PC-3 (cell line): ENCODE measurements at regions not wholly inside any gene's neighbourhood (a gene's known extent, or its start where the extent isn't known, plus 50 kb on each side); places are given as distances from the start of the nearest gene placed in this dataset.

ENCODE experiments used
- ATAC-seq: fragments of 200-7000 bp; cut with Tn5 transposase; 2 replicates; pipeline ENCODE4 v1.9.1; 2020; ENCODE audit warnings: mild to moderate bottlenecking, moderate library complexity
- BruUV-seq: library from RNA; stranded (reverse); fragments of 400-500 nt; replicated peaks from 2 replicates; lab custom pipeline; 2021; lab: Mats Ljungman, UMichigan
- CTCF ChIA-PET: fragments of 300-600 bp; sonication (Branson Sonifier 250); formaldehyde crosslinking; loops from one replicate; lab custom pipeline; 2022; ENCODE audit warnings: antibody characterized with exemption; lab: Charles Lee
- POLR2A ChIA-PET: fragments of 300-600 bp; sonication (Branson Sonifier 250); formaldehyde crosslinking; loops from one replicate; lab custom pipeline; 2022; ENCODE audit warnings: antibody characterized with exemption; ENCODE audit not compliant: unreplicated experiment; lab: Charles Lee
- DNase-seq: peaks from one replicate; pipeline ENCODE4 v3.0.0-alpha.2; 2015
- H2AFZ ChIP-seq: fragments of 300-600 bp; sonication (generic); 2 replicates; pipeline ENCODE4 v1.6.0; 2016; ENCODE audit warnings: antibody characterized with exemption, low read length
- H3F3A ChIP-seq: fragments of 300-600 bp; sonication (generic); one replicate; pipeline ENCODE4 v1.6.0; 2017; ENCODE audit warnings: antibody characterized with exemption, low read length, control low read depth, mild to moderate bottlenecking; ENCODE audit not compliant: unreplicated experiment
- H3K27ac ChIP-seq: fragments of 300-600 bp; sonication (generic); 2 replicates; pipeline ENCODE4 v1.5.1; 2016; ENCODE audit warnings: mild to moderate bottlenecking, low read length
- H3K27me3 ChIP-seq: fragments of 300-600 bp; sonication (generic); 2 replicates; pipeline ENCODE4 v1.6.1; 2016; ENCODE audit warnings: low read length, mixed read lengths
- H3K36me3 ChIP-seq: fragments of 300-600 bp; sonication (generic); 2 replicates; pipeline ENCODE4 v1.6.1; 2016; ENCODE audit warnings: low read depth, mixed run types, low read length, mixed read lengths
- H3K4me1 ChIP-seq: fragments of 300-600 bp; sonication (generic); 2 replicates; pipeline ENCODE4 v1.5.1; 2016; ENCODE audit warnings: low read length; ENCODE audit not compliant: insufficient read depth
- H3K4me2 ChIP-seq: fragments of 300-600 bp; sonication (generic); 2 replicates; pipeline ENCODE4 v1.6.0; 2016; ENCODE audit warnings: low read length
- H3K4me3 ChIP-seq: fragments of 300-600 bp; sonication (generic); 2 replicates; pipeline ENCODE4 v1.5.1; 2016; ENCODE audit warnings: mild to moderate bottlenecking, low read length, mixed read lengths
- H3K79me2 ChIP-seq: fragments of 300-600 bp; sonication (generic); 2 replicates; pipeline ENCODE4 v1.6.1; 2017; ENCODE audit warnings: low read length, mixed read lengths
- H3K9ac ChIP-seq: fragments of 300-600 bp; sonication (generic); 2 replicates; pipeline ENCODE4 v1.6.0; 2016; ENCODE audit warnings: mild to moderate bottlenecking, low read length
- H3K9me2 ChIP-seq: fragments of 300-600 bp; sonication (generic); replicated peaks from 2 replicates; pipeline ENCODE4 v1.6.1; 2016; ENCODE audit warnings: mixed run types, low read length, mixed read lengths
- H3K9me3 ChIP-seq: fragments of 300-600 bp; sonication (generic); 2 replicates; pipeline ENCODE4 v1.6.1; 2016; ENCODE audit warnings: low read length, mixed read lengths
- H4K20me1 ChIP-seq: fragments of 300-600 bp; sonication (generic); 2 replicates; pipeline ENCODE4 v1.6.1; 2016; ENCODE audit warnings: low read length, mixed read lengths
- EZH2 ChIP-seq: fragments of 300-600 bp; sonication (generic); IDR thresholded peaks from one replicate; pipeline ENCODE4 v1.6.1; 2017; ENCODE audit warnings: antibody characterized with exemption, mild to moderate bottlenecking, low read length; ENCODE audit not compliant: unreplicated experiment
- EZH2phosphoT487 ChIP-seq: fragments of 300-600 bp; sonication (generic); IDR thresholded peaks from 2 replicates; pipeline ENCODE4 v1.6.1; 2018; ENCODE audit warnings: mild to moderate bottlenecking, antibody characterized with exemption, low read length, borderline replicate concordance
- intact Hi-C: fragments of 100-400 bp; cut with micrococcal nuclease; formaldehyde crosslinking; loops from 2 replicates; pipeline ENCODE4 v1.9.0; 2023
- TF ChIP-seq, protein P1 (sequence below): fragments of 300-600 bp; sonication (generic); conservative IDR thresholded peaks from 2 replicates; pipeline ENCODE4 v1.5.1; 2017; ENCODE audit warnings: antibody characterized with exemption, low read depth, mild to moderate bottlenecking, low read length

DNA sequence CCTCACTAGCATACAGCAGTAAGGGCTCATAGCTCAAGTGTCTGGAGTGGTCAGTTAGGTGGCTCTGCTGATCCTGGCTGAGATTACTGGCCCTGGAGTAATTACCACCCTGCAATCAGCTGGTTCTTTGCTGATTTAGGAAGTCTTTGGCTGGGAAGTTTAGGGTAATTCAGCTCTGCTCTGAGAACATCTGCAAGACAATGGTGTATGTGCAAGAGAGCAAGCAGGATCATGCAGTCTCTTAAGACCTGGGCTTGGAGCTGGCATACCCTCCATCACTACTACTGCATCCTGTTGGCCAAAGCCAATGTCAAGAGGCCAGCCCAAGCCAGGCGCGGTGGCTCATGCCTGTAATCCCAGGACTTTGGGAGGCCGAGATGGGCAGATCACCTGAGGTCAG lies 159.0 kb downstream of the NDUFA12 start:
- no TSS peak for BruUV-seq
- H3K4me2 ChIP-seq, result no peak overlapping the region
- no peak for DNase-seq
- H3K9ac ChIP-seq, result no peak overlapping the region
- CTCF ChIA-PET, result no interaction called here
- no peaks in the 10 kb centered on the region for H3K79me2 ChIP-seq
- intact Hi-C loops, result no loop called here
- ATAC-seq, result no peak
- no peaks in the 10 kb centered on the region for H3K9me3 ChIP-seq
- no peaks in the 10 kb centered on the region for H4K20me1 ChIP-seq
- H3K4me1 ChIP-seq, result no peaks in the 10 kb centered on the region
- H3K9me2 ChIP-seq, result no peaks in the 10 kb centered on the region
- POLR2A ChIA-PET, result no interaction called here
- no peak overlapping the region for H3K4me3 ChIP-seq
- no peaks in the 10 kb centered on the region for H3K36me3 ChIP-seq
- no peak overlapping the region for H2AFZ ChIP-seq
- no peak overlapping the region for H3K27ac ChIP-seq
- no peaks in the 10 kb centered on the region for H3F3A ChIP-seq
- peaks cover 24% of the 10 kb centered on the region; the same call in 1 of the 2 replicates for H3K27me3 ChIP-seq
- TF ChIP-seq EZH2, result no peak
- no peak for TF ChIP-seq EZH2phosphoT487
- TF ChIP-seq, protein P1, sequence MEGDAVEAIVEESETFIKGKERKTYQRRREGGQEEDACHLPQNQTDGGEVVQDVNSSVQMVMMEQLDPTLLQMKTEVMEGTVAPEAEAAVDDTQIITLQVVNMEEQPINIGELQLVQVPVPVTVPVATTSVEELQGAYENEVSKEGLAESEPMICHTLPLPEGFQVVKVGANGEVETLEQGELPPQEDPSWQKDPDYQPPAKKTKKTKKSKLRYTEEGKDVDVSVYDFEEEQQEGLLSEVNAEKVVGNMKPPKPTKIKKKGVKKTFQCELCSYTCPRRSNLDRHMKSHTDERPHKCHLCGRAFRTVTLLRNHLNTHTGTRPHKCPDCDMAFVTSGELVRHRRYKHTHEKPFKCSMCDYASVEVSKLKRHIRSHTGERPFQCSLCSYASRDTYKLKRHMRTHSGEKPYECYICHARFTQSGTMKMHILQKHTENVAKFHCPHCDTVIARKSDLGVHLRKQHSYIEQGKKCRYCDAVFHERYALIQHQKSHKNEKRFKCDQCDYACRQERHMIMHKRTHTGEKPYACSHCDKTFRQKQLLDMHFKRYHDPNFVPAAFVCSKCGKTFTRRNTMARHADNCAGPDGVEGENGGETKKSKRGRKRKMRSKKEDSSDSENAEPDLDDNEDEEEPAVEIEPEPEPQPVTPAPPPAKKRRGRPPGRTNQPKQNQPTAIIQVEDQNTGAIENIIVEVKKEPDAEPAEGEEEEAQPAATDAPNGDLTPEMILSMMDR, result no peak

DNA sequence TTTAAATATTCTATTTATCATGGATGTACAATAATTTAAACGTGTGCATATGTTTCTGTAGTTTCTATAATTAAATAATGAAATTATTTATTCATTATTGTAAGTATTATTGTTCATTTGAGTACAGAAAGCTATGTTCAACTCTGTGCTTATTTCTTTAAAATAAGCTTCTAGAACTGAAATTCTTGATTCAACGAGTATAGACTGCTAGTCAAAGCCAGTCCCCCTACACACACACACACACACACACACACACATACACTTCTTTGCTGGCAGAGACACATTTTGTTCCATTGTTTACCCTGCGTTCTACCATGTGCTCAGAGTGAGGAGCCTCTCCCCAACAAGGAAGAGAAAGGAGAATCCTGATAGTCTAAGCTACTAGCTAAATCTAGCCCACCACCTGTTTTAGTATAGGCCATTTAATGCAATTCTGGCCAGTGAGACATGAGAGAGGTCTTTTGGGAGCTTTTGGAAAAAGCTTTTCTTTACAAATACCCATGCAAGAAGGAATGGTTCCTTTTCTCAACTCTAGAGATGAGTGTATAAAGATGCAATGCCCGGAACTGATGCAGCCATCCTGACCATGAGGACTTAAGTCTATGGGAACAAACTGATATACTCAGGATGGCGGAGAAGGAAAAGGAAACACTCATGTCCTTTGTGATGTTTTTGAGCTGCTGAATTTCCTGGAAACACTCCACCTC lies 161.4 kb downstream of the NDUFA12 start:
- H2AFZ ChIP-seq, result no peak overlapping the region
- H3K36me3 ChIP-seq, result no peaks in the 10 kb centered on the region
- H3K79me2 ChIP-seq, result no peaks in the 10 kb centered on the region
- no peaks in the 10 kb centered on the region for H3F3A ChIP-seq
- no peaks in the 10 kb centered on the region for H3K4me1 ChIP-seq
- H3K27ac ChIP-seq, result no peak overlapping the region
- BruUV-seq, result no TSS peak
- H4K20me1 ChIP-seq, result no peaks in the 10 kb centered on the region
- CTCF ChIA-PET, result no interaction called here
- H3K4me2 ChIP-seq, result no peak overlapping the region
- peaks cover 22% of the 10 kb centered on the region; the same call in 1 of the 2 replicates for H3K27me3 ChIP-seq
- no peaks in the 10 kb centered on the region for H3K9me3 ChIP-seq
- H3K9me2 ChIP-seq, result no peaks in the 10 kb centered on the region
- no peak for DNase-seq
- no peak overlapping the region for H3K9ac ChIP-seq
- TF ChIP-seq, protein P1, result no peak
- no peak for TF ChIP-seq EZH2
- TF ChIP-seq EZH2phosphoT487, result no peak
- no peak overlapping the region for H3K4me3 ChIP-seq
- ATAC-seq, result no peak
- POLR2A ChIA-PET, result no interaction called here
- intact Hi-C loops, result no loop called here

DNA sequence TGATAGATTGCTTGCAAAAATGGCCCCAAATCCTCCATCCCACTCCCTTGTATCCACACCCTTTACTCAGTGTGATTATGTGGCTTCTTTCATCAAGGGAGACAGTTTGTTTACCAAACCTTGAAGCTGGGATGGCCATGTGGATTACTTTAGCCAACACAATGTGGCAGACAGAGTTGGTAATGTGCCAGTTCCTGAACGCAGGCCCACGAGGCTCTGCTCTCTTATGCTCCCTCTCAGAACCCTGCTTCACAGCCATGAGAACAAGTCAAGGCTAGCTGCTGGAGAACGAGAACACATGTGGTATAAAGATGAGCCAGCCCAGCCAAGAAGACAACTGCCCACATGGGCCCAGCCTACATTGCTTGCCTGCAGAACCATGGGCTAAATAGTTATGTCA lies 162.3 kb downstream of the NDUFA12 start:
- Histone ChIP-seq H4K20me1 (no peaks in the 10 kb centered on the region), H3K4me3 (no peak overlapping the region), H3K4me1 (no peaks in the 10 kb centered on the region), H3K79me2 (no peaks in the 10 kb centered on the region), H3K4me2 (no peak overlapping the region), H3F3A (no peaks in the 10 kb centered on the region), H3K9me2 (no peaks in the 10 kb centered on the region), H3K36me3 (no peaks in the 10 kb centered on the region), H3K9me3 (no peaks in the 10 kb centered on the region), H3K27me3 (peaks cover 17% of the 10 kb centered on the region; the same call in 1 of the 2 replicates), H2AFZ (no peak overlapping the region), H3K27ac (no peak overlapping the region), H3K9ac (no peak overlapping the region)
- TF ChIP-seq EZH2, result no peak
- no peak for TF ChIP-seq EZH2phosphoT487
- TF ChIP-seq, protein P1, result no peak
- no TSS peak for BruUV-seq
- ATAC-seq, result no peak
- no peak for DNase-seq
- ChIA-PET CTCF (no interaction called here), POLR2A (no interaction called here)
- intact Hi-C loops, result no loop called here
